HuH-7 (cell line): ENCODE measurements at regions not wholly inside any gene's neighbourhood (a gene's known extent, or its start where the extent isn't known, plus 50 kb on each side); places are given as distances from the start of the nearest gene placed in this dataset.
A peak's percentile ranks its signal among the peaks of the same experiment; 100 is the strongest.

ENCODE experiments used
- DNase-seq: peaks from one replicate; pipeline ENCODE4 v3.0.0; 2011; ENCODE audit warnings: low spot score

DNA sequence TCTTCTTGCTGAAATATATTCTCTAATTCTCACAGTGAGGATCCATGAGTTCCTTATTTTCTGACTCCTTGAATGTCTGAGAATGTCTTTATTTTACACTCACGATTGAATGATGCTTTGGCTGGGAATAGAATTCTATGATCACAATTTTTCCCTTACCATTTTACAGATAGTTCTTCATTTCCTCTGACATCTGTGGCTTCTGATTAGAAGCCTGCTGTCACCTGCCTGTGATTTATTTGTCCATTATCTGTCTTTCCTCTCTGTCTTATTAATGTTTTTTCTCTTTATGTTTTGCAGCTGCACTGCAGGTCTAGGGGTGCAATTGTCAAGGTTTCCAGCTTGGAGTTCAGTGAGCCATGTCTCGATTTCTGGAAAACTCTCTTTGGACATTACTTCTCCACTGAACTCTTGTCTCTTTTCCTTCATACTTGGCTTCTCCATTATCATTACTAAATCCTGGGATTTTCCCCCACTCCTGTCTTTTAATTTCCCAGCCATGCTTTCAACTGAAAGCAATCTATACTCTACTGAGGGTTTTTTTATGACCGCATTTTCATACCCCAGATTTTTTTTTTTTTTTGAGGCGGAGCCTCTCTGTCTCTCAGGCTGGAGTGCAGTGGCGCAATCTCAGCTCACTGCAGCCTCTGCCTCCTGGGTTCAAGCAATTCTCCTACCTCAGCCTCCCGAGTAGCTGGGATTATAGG lies 85.8 kb upstream of the PRNP start:
- DNase-seq = no peak

DNA sequence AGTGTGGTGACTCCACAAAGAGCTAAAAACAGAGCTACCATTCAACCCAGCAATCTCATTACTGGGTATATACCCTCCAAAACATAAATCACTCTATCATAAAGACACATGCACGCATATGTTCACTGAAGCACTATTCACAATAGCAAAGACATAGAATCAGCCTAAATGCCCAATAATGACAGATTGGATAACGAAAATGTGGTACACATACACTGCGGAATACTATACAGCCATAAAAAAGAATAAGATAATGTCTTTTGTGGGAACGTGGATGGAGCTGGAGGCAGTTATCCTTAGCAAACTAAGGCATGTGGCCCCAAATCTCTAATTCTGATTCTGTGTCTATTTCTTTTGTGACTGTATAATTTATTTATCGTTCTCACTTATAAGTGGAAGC lies 89.0 kb upstream of the PRNP start:
- no peak for DNase-seq

DNA sequence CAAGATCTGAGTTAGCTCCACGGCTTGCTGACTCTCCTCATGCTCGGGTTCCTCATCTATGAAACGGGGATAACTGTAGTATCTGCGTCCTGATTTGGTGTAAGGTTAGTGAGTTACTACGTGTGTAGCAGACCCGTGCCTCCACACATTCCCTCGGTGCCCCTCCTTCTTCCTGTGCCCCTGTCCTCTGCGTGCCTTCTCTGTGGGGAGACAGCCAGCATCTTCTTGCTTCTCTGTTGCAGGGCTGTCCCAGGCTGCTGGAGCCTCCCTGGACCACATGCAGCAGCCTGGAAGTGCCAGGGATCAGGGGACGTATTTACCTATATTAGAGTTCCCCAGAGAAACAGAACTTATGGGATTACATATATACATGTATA lies 93.1 kb upstream of the PRNP start:
- DNase-seq = no peak

- DNase-seq = peak; percentile 87
Observed at GRCh38 chr20:4592316-4593148, 93.7 kb upstream of the PRNP start.

- DNase-seq = no peak
Observed at GRCh38 chr20:4591975-4592315, 94.3 kb upstream of the PRNP start.

DNA sequence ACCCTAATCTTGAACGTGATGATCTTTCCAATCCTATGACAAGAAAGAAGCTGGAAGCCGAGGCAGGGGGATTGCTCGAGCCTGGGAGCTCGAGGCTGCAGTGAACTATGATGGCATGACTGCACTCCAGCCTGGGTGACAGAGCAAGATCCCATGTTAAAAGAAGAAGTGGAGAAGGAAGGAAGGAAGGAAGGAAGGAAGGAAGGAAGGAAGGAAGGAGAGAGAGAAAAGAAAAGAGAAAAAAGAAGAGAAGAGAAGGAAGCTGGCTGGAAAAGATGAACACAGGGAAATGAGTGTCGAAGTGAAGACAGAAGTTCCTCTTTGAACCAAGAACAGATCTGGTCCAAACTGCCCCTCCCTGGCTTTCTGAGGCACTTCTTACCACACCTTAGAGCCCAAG lies 100.5 kb upstream of the PRNP start:
- DNase-seq = no peak

DNA sequence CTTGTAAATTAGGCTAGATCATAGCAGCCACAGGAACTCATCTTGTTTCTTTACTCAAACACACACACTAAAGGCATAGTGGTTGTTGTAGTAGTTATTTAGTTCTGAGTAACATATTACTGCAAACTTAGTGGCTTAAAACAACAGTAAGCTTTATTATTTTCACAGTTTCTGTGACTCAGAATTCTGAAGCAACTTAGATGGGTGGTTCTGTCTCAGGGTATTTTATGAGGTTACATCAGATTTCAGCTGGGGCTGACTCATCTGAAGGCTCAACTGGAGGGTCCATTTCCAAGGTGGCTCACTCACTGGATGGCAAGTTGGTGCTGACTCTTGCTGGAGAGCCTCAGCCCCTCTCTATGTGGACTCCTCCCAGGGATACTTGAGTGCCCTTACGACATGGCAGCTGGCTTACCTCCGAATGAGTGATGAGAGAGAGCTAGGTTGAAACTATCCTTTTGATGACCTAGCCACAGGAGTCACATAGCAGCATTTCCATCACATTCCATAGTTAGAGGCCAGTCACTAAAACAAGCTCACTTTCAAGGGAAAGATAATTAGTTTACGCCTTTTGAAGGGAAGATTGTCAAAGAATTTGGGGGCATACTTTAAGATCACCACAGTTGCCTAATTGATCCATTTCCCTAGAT lies 101.0 kb upstream of the PRNP start:
- DNase-seq = no peak

GRCh38 chr20:4584510-4584909 lies 101.7 kb upstream of the PRNP start:
- no peak for DNase-seq

DNA sequence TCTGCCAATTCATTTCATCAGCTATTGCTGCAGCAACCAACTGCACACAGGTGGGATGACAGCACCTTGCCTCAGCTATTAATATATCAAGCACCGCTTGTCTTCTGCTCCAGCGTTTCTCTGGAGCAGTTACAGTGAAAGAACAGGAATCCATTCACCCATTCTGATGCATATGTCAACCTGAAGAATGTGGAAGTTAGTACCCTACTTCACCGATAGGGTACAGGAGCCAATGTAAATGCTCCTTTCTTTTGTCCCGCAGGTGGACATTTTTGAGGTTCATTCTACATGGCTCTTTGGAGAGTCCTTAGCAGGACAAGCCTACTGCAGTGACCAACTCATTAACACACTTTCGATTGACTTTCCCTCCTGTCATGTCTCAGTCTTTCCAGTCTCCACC lies 104.4 kb upstream of the PRNP start:
- no peak for DNase-seq

DNA sequence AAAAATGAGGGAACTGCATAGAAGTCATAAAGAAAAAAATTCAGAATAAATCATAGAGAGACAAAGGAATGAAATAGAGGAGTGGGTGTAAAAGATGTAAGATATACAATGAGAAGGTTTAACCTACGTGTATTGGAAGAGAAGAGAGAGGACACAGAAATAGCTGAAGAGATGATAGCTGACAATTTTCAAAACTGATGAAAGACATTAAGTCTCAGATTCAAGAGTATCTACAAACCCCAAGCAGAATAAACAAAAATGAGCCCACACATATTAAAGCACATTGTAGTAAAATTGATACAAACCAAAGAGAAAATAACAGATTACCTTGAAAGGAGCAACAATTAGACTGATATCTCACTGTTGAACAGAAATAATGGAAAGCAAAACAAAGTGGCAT lies 107.9 kb upstream of the PRNP start:
- no peak for DNase-seq

DNA sequence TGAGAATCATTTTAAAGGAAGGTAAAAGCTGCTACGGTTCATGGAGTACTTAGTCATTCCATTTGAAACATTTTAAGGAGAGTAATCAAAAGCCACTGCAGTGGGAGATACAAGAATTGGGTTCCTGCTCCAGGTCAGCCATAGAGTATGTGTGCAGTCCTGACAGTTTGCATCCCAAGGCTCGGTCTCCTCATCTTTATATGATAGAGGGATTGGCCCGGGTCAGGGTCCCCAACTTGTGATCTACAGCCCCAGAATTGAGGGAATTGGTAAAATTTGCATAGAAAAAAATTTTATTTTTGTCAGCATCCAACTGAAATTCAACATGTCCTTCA lies 111.9 kb upstream of the PRNP start:
- DNase-seq = no peak

DNA sequence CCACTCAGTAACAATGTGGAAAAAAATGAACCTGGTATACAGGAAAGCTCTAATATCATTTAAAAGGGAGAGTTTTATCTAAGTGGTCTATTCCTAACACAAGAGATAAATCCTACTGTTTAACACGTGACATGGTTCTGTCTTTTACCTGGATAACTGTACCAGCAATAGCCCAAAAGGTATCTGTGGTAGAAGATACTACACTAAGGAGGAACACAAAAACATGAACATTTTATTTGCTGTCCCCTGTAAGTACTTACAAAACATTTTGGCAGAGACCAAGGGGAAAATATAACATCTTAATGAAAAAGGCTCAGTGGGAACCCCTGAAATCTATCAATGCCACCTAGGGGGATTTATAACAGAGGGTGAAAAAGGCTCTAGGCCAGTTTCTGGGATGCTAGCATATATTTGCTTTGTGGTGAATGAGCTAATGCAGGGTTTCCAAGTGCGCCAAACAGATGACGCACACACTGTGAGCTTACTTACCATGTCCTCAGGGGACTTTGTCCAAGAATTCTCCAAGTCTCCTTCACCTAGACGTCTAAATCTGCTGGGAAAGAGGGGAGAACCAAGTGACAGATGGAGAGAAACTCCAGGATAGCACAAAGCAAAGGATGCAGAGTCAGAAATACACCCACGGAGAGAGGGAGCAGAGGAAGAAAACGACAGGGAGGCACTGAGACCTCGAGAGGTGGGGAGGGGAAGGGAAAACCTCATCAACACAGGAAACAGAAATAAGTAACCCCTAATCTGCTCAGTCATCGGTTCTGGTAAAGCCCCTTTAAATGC lies 112.5 kb upstream of the PRNP start:
- no peak for DNase-seq

DNA sequence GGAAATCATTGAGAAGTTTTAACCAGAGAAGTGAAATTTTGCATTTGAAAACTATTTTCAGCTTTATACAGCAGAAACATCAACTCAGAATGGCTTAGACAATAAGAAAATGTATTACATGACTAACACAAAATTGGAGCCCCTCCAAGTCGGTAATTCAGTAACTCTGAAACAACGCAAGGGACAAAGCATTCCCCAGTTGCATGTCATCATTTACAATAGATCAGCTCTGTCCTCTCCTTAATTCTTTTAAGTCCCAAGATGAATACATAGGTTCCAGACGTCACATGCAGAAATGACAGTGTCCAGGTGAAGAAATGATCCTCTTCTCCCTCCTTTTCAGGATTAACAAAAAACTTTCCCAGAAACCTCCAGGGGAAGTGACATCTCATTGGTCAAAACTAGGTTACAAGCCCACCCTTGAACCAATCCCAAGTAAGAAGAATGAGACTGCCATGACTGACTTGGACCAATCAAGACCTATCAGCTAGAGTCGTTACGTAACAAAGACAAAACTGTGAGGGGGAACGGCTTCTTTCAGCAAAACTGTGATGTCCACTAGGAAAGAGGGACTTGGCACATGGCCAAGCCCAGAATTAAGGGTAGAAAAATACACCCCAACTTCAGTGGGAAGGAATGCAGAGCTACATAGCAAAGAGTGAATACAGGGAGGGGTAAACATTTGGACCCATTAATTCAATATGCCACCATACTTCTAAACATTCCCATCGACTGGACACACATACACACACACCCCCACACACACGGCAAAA lies 114.3 kb upstream of the PRNP start:
- no peak for DNase-seq

DNA sequence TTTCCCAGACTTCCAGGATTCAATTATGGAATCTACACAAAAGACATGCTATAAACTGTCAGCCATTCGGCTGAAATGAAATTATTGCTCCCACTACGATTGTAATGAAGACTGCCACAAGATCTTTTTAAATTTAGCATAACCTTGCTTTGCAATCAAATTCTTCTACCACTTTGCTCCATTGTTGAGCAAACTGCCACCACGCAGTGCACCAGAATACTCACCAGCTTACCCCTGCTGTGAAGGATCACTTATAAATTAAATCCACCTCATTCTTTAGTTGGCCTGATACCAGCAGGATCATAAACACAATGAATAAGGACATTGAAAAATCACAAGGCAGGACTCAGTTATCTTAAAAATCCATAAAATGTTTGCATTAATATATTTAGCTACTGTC lies 116.4 kb upstream of the PRNP start:
- no peak for DNase-seq

GRCh38 chr20:4569092-4569491 lies 117.2 kb upstream of the PRNP start:
- no peak for DNase-seq

DNA sequence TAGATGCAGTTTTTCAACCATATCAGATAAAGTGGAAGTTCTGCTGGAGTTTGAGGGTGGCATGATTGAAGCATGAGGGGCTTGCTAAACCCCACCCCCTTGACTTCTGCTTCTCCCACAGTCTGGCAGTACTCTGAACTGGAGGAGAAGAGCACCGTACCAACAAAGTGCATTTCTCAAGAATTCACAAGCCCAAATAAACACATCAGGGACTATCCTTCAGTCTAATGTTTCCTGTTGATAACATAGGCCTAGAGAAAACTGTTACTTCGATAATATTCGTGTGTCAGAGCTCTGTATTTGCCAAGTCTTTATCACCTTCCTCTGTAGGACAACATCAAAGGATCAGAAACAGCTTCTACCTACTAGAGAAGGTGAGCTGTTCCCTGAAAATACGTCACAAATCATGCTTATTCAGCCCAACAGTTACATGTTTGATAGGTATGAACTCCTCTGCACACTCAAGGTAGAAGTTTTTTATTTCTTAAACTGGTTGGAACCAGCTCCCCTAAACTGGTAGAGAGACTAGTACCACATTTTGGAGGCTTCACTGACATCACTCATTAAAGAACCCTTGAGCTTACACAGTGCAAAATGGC lies 117.8 kb upstream of the PRNP start:
- DNase-seq = no peak

- DNase-seq = no peak
Observed at GRCh38 chr20:4567170-4567569, 119.1 kb upstream of the PRNP start.

DNA sequence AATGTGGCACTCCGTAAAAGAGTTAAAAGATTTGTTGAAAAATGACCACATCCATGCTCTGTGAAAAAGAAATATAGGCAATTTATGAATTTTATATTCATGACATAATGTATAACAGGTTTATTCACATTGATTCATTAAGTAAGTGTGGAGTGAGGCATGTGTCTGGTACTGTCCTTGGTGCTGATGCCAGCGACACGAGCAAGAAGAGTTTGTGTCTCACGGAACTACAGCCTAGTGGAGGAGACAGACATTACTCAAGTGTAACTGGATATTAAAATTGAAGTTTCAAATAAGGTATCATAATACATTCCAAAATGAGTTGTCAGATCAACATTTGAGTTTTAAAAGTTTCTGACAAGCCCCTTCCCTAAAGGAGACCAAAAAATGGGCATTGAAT lies 122.7 kb upstream of the PRNP start:
- DNase-seq = no peak

DNA sequence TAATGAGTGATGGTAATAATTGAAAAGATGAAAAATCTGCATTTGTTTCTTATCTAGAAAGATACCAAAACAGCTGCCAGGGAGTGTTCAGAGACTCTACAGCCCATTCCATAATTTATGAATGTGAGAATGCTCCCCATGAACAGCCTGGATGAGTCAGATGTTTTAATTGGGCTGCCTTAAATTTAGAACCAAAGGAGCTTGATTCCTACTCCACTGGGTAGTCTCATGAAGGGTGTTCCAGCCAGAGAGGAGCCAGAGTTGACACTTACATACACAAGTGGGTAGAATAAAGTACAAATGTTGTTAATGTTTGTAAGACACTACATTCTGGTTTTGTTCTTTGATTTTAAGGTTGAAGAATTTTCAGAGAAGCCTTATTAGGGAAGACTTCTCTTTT lies 123.2 kb upstream of the PRNP start:
- no peak for DNase-seq

DNA sequence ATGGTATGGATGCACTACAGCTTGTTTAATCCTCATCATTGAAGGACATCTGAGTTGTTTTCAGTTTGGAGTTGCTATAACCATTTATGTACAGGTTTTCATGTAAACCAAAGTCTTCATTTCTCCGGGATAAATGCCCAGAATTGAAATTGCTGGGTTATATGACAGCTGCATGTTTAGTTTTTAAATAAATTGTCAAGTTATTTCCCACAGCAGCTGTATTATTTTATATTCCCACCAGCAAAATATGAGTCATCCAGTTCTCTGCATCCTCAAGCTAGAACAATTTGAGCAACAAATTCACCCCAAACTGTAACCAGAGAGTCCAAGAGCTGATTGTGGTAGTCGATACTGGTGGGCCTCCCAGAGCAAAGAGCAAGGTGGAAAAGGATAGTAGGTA lies 125.6 kb upstream of the PRNP start:
- DNase-seq = no peak

DNA sequence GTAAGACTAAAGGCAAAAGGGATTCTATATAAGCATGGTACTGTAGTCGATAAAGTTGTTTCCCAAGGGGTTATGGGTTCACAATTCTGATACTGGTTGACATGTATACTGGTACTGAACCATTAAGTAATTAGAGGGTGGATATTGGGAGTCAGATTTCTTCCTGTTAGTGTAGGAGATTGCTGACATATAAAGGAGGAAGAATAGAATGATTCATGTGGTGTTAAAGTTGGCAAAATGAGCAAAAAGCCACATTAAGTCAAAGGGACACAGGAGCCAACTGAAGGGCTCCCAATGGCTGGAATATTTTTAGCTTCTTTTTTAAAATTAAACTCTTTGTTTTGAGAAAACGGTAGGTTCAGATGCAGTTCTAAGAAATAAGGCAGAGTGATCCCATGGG lies 126.3 kb upstream of the PRNP start:
- DNase-seq = no peak

- no peak for DNase-seq
Observed at GRCh38 chr20:4559106-4559505, 127.2 kb upstream of the PRNP start.
